ENCODE measurements at regions not wholly inside any gene's neighbourhood (a gene's known extent, or its start where the extent isn't known, plus 50 kb on each side); places are given as distances from the start of the nearest gene placed in this dataset.

DNA sequence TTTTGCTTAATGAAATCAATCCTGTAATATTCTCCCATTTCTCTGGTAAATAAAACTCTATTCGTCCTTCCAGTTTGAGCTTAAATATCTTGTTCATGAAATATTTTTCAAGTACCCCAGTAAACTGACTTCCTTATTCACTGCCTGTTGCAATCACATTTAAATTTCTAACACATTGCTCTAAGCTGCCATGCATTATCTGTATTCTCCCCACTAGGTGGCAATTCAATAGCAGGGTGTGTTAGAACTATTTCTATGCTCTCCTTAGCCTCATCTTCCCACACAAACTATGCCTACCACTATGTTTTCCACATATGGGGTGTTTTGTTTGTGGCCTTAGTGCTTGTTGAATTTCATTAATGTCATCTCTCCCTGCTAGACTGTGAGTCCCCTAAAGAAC, 377.1 kb upstream of the HS3ST1 start (continued):
- no peak for TF ChIP-seq JUND (IDR thresholded peaks at IDR 0.05; ENCODE audit: low read length)
- no peak for TF ChIP-seq NRF1 (IDR thresholded peaks at IDR 0.05; ENCODE audit: low read depth, low read length)
